Neural progenitor cell (in vitro differentiated cells): ENCODE measurements at regions not wholly inside any gene's neighbourhood (a gene's known extent, or its start where the extent isn't known, plus 50 kb on each side); places are given as distances from the start of the nearest gene placed in this dataset.

Experiments used
- EZH2 ChIP-seq: fragments of 200-600 bp; sonication (generic); IDR thresholded peaks from 2 replicates; pipeline ENCODE4 v1.6.1; 2017; ENCODE audit warnings: antibody characterized with exemption, mild to moderate bottlenecking, moderate library complexity
- TF ChIP-seq, protein P1 (sequence below): fragments of 200-600 bp; sonication (generic); IDR thresholded peaks from 2 replicates; pipeline ENCODE4 v1.5.1; 2017; ENCODE audit warnings: antibody characterized with exemption, mild to moderate bottlenecking

DNA sequence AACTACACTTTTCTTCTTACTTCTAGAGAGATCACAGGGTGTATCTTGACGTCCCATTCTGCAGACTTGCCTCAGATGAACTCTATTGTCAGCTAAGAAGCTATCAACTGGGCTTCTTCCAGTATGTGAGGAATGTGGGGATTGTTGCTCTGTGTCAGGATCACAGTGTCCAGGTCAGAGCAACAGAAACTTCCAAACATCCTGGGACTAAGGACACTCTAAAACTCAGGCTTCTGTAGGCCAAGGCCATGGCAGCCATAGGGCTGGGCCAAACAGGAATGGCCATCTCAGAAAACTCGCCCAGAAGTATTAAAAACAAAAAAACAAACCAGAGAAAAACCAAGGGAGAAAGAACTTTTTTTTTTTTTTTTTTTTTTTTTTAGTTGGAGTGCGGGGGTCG lies 210.0 kb upstream of the CLINT1 start:
- TF ChIP-seq, protein P1, sequence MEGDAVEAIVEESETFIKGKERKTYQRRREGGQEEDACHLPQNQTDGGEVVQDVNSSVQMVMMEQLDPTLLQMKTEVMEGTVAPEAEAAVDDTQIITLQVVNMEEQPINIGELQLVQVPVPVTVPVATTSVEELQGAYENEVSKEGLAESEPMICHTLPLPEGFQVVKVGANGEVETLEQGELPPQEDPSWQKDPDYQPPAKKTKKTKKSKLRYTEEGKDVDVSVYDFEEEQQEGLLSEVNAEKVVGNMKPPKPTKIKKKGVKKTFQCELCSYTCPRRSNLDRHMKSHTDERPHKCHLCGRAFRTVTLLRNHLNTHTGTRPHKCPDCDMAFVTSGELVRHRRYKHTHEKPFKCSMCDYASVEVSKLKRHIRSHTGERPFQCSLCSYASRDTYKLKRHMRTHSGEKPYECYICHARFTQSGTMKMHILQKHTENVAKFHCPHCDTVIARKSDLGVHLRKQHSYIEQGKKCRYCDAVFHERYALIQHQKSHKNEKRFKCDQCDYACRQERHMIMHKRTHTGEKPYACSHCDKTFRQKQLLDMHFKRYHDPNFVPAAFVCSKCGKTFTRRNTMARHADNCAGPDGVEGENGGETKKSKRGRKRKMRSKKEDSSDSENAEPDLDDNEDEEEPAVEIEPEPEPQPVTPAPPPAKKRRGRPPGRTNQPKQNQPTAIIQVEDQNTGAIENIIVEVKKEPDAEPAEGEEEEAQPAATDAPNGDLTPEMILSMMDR = no peak
- no peak for TF ChIP-seq EZH2
